ENCODE measurements at regions not wholly inside any gene's neighbourhood (a gene's known extent, or its start where the extent isn't known, plus 50 kb on each side); places are given as distances from the start of the nearest gene placed in this dataset.

DNA sequence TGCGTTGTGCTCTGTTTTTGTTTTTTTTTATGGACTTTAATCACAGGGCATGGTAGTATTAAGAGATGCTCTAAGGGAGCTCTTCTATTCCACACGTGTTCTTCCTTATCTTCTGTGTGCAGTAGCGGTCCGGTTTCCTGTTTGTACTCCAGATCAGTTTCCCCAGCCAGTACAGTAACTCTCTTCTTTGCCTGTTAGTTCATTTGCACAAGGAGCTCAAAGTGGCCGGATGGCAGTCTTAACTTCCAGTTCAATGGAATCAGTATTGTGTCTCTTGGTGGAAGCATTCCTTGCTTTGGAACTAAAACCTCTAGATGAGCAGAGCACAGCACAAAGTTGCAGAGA lies 122.0 kb downstream of the KLF13 start:
- no peak for DNase-seq (ENCODE audit: low read depth in 2 of 2)
- Histone ChIP-seq H3K27me3 (ENCODE audit: control insufficient read depth, insufficient read depth, low read length) (no peaks in the 10 kb centered on the region), H2AFZ (ENCODE audit: low read length) (no peak overlapping the region), H3K9ac (ENCODE audit: insufficient read depth, low read length) (no peak overlapping the region), H3K79me2 (ENCODE audit: control insufficient read depth, insufficient read depth, low read length) (no peaks in the 10 kb centered on the region), H3K36me3 (ENCODE audit: control insufficient read depth, insufficient read depth, low read length) (no peaks in the 10 kb centered on the region), H3K4me2 (ENCODE audit: extremely low read depth, insufficient read depth, low read length) (no peak overlapping the region), H4K20me1 (ENCODE audit: control insufficient read depth, extremely low read depth, insufficient read depth, low read length) (no peaks in the 10 kb centered on the region), H3K27ac (ENCODE audit: insufficient read depth, low read length) (no peak overlapping the region), H3K4me3 (replicated peaks in 1 of 4; ENCODE audit: control extremely low read depth in 1 of 4, insufficient read depth in 1 of 4, low read depth in 3 of 4, low read length in 4 of 4) (no peak overlapping the region), H3K4me1 (ENCODE audit: control insufficient read depth, extremely low read depth, insufficient read depth, low read length) (no peaks in the 10 kb centered on the region), H3K9me3 (ENCODE audit: control insufficient read depth, insufficient read depth, low read depth, low read length) (no peaks in the 10 kb centered on the region)
- TF ChIP-seq, protein P1, sequence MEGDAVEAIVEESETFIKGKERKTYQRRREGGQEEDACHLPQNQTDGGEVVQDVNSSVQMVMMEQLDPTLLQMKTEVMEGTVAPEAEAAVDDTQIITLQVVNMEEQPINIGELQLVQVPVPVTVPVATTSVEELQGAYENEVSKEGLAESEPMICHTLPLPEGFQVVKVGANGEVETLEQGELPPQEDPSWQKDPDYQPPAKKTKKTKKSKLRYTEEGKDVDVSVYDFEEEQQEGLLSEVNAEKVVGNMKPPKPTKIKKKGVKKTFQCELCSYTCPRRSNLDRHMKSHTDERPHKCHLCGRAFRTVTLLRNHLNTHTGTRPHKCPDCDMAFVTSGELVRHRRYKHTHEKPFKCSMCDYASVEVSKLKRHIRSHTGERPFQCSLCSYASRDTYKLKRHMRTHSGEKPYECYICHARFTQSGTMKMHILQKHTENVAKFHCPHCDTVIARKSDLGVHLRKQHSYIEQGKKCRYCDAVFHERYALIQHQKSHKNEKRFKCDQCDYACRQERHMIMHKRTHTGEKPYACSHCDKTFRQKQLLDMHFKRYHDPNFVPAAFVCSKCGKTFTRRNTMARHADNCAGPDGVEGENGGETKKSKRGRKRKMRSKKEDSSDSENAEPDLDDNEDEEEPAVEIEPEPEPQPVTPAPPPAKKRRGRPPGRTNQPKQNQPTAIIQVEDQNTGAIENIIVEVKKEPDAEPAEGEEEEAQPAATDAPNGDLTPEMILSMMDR (conservative IDR thresholded peaks at IDR 0.05 in 1 of 2, IDR thresholded peaks at IDR 0.05 in 1 of 2; ENCODE audit: low read depth in 1 of 2, low read length in 2 of 2), result no peak
- no peak for TF ChIP-seq EZH2 (IDR thresholded peaks at IDR 0.05; ENCODE audit: low read length, missing control alignments)

GRCh38 chr15:31452595-31453557 lies 126.2 kb downstream of the KLF13 start:
- Histone ChIP-seq H3K27ac (ENCODE audit: insufficient read depth, low read length) (no peak overlapping the region), H3K79me2 (ENCODE audit: control insufficient read depth, insufficient read depth, low read length) (no peaks in the 10 kb centered on the region), H3K9ac (ENCODE audit: insufficient read depth, low read length) (no peak overlapping the region), H4K20me1 (ENCODE audit: control insufficient read depth, extremely low read depth, insufficient read depth, low read length) (no peaks in the 10 kb centered on the region), H3K4me2 (ENCODE audit: extremely low read depth, insufficient read depth, low read length) (no peak overlapping the region), H3K27me3 (ENCODE audit: control insufficient read depth, insufficient read depth, low read length) (no peaks in the 10 kb centered on the region), H2AFZ (ENCODE audit: low read length) (no peak overlapping the region), H3K4me1 (ENCODE audit: control insufficient read depth, extremely low read depth, insufficient read depth, low read length) (peaks cover 6% of the 10 kb centered on the region), H3K36me3 (ENCODE audit: control insufficient read depth, insufficient read depth, low read length) (no peaks in the 10 kb centered on the region), H3K9me3 (ENCODE audit: control insufficient read depth, insufficient read depth, low read depth, low read length) (no peaks in the 10 kb centered on the region), H3K4me3 (replicated peaks in 1 of 4; ENCODE audit: control extremely low read depth in 1 of 4, insufficient read depth in 1 of 4, low read depth in 3 of 4, low read length in 4 of 4) (no peak overlapping the region)
- TF ChIP-seq, protein P1 (conservative IDR thresholded peaks at IDR 0.05 in 1 of 2, IDR thresholded peaks at IDR 0.05 in 1 of 2; ENCODE audit: low read depth in 1 of 2, low read length in 2 of 2), result no peak
- TF ChIP-seq EZH2 (IDR thresholded peaks at IDR 0.05; ENCODE audit: low read length, missing control alignments), result no peak
- DNase-seq (ENCODE audit: low read depth in 2 of 2), result no peak

DNA sequence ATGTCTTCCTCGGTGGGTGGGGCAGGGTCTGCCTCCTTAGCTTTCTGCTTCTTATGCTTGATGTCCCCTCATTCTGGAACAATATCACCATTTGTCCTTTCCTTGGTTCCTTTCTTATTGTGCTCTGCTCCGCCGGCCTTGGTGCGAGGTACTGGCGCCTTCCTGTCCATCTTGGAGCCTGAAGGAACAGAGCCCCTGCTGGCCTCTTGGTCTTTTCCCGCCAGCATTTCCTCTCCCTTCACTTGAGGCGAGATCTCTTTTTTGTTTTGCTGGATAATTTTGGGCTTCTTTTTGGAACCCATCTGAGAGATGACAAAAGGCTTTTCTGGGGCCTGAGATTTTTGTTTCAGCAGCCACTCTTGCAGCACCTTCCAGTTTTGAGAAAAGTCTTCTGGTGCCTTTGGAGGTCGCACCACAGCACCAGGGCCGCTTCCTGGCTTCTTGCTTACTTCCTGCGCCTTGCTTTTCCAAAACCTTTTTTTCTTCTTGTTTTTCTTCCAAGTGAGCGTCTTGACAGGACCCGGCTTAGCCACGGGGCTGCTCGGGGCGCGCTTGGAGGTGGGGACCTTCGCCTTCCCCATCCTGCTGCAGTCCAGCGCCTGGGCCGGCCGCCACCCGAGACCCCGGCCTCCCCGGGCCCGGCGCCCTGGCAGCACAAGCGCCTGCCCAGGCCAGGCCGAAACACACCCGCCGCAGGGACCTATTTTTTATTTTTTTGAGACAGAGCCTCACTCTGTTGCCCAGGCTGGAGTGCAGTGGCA lies 127.1 kb downstream of the KLF13 start:
- DNase-seq (ENCODE audit: low read depth in 2 of 2), result no peak
- no peak for TF ChIP-seq EZH2 (IDR thresholded peaks at IDR 0.05; ENCODE audit: low read length, missing control alignments)
- TF ChIP-seq, protein P1 (conservative IDR thresholded peaks at IDR 0.05 in 1 of 2, IDR thresholded peaks at IDR 0.05 in 1 of 2; ENCODE audit: low read depth in 1 of 2, low read length in 2 of 2), result no peak
- Histone ChIP-seq H2AFZ (ENCODE audit: low read length) (no peak overlapping the region), H3K9me3 (ENCODE audit: control insufficient read depth, insufficient read depth, low read depth, low read length) (no peaks in the 10 kb centered on the region), H3K79me2 (ENCODE audit: control insufficient read depth, insufficient read depth, low read length) (no peaks in the 10 kb centered on the region), H3K4me2 (ENCODE audit: extremely low read depth, insufficient read depth, low read length) (no peak overlapping the region), H4K20me1 (ENCODE audit: control insufficient read depth, extremely low read depth, insufficient read depth, low read length) (no peaks in the 10 kb centered on the region), H3K27me3 (ENCODE audit: control insufficient read depth, insufficient read depth, low read length) (no peaks in the 10 kb centered on the region), H3K27ac (ENCODE audit: insufficient read depth, low read length) (no peak overlapping the region), H3K4me3 (replicated peaks in 1 of 4; ENCODE audit: control extremely low read depth in 1 of 4, insufficient read depth in 1 of 4, low read depth in 3 of 4, low read length in 4 of 4) (no peak overlapping the region), H3K4me1 (ENCODE audit: control insufficient read depth, extremely low read depth, insufficient read depth, low read length) (peaks cover 9% of the 10 kb centered on the region), H3K36me3 (ENCODE audit: control insufficient read depth, insufficient read depth, low read length) (no peaks in the 10 kb centered on the region), H3K9ac (ENCODE audit: insufficient read depth, low read length) (no peak overlapping the region)
